ENCODE measurements at regions not wholly inside any gene's neighbourhood (a gene's known extent, or its start where the extent isn't known, plus 50 kb on each side); places are given as distances from the start of the nearest gene placed in this dataset.

DNA sequence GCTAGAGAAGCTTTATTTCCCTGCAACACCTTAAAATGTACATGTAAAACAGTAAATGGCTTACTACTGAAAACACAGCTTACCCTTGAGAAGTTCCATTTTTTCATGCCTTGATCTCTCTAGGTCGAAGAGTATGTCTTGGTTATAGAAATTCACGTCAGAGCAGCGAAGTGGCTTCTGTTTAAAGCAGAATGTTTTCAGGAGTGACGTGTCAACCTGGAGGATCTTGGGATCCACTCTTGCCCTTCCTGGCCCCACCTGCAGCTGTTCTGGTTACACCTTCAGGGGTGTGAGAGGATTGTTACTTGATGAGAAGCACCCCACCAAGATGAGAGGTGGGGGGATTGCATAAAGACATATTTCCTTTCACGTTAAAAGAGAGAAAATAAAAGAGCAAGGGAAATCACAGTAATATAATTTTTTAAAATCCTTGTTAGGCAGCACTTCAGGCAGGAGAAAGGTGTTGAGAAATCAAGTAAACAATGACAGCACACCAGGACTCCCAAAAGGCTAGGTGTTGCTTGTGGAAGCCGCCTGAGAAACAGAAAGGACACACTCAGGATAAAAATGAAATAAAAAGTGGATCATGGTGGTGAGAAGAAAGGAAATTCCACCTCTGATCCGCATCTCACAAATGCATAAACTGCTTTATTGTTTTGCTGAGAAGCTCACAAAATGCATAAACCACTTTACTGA, 149.7 kb downstream of the UNC5CL start:
- no peak overlapping the region for H3K4me3 ChIP-seq
- TF ChIP-seq, protein P1, sequence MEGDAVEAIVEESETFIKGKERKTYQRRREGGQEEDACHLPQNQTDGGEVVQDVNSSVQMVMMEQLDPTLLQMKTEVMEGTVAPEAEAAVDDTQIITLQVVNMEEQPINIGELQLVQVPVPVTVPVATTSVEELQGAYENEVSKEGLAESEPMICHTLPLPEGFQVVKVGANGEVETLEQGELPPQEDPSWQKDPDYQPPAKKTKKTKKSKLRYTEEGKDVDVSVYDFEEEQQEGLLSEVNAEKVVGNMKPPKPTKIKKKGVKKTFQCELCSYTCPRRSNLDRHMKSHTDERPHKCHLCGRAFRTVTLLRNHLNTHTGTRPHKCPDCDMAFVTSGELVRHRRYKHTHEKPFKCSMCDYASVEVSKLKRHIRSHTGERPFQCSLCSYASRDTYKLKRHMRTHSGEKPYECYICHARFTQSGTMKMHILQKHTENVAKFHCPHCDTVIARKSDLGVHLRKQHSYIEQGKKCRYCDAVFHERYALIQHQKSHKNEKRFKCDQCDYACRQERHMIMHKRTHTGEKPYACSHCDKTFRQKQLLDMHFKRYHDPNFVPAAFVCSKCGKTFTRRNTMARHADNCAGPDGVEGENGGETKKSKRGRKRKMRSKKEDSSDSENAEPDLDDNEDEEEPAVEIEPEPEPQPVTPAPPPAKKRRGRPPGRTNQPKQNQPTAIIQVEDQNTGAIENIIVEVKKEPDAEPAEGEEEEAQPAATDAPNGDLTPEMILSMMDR (IDR thresholded peaks at IDR 0.05): no peak
- TF ChIP-seq POLR2AphosphoS5 (IDR thresholded peaks at IDR 0.05): no peak
- DNase-seq (ENCODE audit: extremely low spot score): no peak
- 92% methylated on average over 7 of the region's 7 CpGs for WGBS
- peaks cover 0 to 9% (median 0%) of the 10 kb centered on the region in 4 donors for H3K36me3 ChIP-seq
- no peaks in the 10 kb centered on the region for H3K27me3 ChIP-seq
- H3K9me3 ChIP-seq: no peaks in the 10 kb centered on the region
- intact Hi-C loops (cut with DNase I): no loop called here
- H3K27ac ChIP-seq (replicated peaks in 1 of 4): no peak overlapping the region
- H3K4me1 ChIP-seq: no peaks in the 10 kb centered on the region

DNA sequence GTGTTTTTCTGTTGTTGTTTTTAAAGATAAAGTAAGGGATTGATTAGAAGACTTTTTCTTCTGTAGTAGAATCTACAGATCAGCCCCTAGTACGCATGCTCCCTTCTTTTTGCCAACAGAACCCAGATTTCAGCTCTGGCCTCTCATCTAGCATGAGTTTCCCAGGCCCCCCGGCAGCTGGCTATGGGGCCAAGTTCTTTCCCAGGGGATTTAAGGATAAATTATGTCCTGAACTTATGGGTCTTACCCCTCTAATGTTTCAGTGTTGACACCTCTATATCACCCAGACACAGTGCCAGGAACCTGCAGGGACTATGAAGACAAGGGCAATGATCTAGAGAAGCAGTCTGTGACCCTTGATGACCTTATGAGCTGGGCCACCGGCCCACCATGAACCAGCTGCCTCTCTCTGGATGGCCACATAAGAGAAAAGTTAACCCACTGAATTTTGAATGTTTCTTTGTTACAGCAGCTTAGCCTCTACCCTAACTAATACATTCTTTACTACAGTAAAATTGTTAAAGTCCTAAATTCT, 150.5 kb downstream of the UNC5CL start:
- H3K27ac ChIP-seq (replicated peaks in 1 of 4): no peak overlapping the region
- TF ChIP-seq POLR2AphosphoS5 (IDR thresholded peaks at IDR 0.05) (no peak), POLR2A (IDR thresholded peaks at IDR 0.05; ENCODE audit: low read depth) (no peak), EP300 (IDR thresholded peaks at IDR 0.05) (no peak)
- TF ChIP-seq, protein P1 (IDR thresholded peaks at IDR 0.05): no peak
- no peaks in the 10 kb centered on the region for H3K4me1 ChIP-seq
- no peak overlapping the region for H3K4me3 ChIP-seq
- 63% methylated on average over 3 of the region's 3 CpGs for WGBS
- no peaks in the 10 kb centered on the region for H3K27me3 ChIP-seq
- DNase-seq (ENCODE audit: extremely low spot score): no peak
- intact Hi-C loops (cut with DNase I): no loop called here
- H3K36me3 ChIP-seq: peaks cover 0 to 9% (median 0%) of the 10 kb centered on the region in 4 donors
- H3K9me3 ChIP-seq: no peaks in the 10 kb centered on the region

DNA sequence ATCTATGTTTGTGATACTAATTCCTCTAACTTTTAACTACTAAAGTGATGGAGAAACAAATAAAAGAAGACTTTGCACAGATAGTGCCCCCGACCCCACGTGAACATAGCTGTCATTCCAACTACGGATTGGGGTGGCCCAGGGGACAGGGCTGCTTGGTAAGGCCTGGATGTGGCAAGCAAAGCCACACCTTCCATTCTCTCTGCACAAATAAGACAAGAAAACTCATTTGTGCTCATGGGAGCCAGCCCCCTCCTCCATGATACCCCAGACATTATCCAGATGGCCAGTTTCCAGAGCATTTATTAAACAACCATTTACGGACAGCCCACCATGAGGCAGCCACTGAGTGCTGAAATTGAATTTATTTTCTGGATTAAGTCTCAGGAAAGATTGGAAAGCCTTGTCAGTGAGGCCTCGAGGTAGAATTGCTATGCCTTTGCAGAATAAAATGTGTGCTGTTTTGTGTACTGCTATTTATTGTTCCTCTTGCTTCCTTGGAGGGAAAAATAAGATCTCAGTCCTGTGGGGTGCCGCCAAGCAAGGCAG, 151.2 kb downstream of the UNC5CL start:
- WGBS: 76% methylated on average over 6 of the region's 6 CpGs
- intact Hi-C loops (cut with DNase I): no loop called here

DNA sequence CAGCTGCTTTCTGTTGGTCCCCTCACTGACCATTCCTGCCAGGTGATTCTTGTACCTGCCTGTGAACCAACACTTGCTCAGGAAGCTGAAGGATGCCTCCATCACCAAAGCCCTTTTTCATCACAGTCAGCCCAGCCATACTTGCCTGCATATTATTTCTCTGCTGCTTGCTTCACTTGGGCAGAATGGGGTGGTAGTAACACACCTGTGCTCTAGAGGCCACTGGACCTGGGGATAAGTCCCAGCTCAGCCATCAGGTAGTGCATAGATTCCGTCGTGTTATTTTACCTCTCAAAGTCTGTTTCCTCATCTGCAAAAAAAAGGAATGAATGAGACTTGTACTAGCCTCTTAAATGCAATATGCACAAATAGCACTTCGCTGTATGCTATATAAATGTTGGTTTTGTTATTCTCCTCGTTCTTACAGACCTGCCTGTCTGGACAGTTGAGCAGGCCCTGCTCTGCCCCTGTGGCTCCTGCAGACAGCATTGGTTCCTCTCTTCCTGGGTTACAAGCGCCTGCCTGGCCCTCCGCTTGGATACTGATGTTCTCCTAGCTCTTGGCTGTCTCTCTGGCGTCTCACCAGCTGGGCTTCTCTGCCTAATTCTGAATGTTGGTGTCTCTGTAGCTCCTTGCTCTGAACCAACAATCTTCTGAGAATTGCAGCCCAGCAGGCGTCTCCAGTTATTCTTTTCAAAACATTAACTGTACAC, 151.8 kb downstream of the UNC5CL start:
- WGBS: 84% methylated on average over 8 of the region's 8 CpGs
- H3K27me3 ChIP-seq: no peaks in the 10 kb centered on the region
- intact Hi-C loops (cut with DNase I): no loop called here
- peaks cover 0 to 9% (median 0%) of the 10 kb centered on the region in 4 donors for H3K36me3 ChIP-seq
- peaks cover 0 to 3% (median 0%) of the 10 kb centered on the region in 4 donors for H3K4me1 ChIP-seq
- no peaks in the 10 kb centered on the region for H3K9me3 ChIP-seq
- TF ChIP-seq POLR2A (IDR thresholded peaks at IDR 0.05; ENCODE audit: low read depth) (no peak), EP300 (IDR thresholded peaks at IDR 0.05) (no peak), POLR2AphosphoS5 (IDR thresholded peaks at IDR 0.05) (no peak)
- TF ChIP-seq, protein P1 (IDR thresholded peaks at IDR 0.05): no peak
- H3K27ac ChIP-seq (replicated peaks in 1 of 4): no peak overlapping the region
- no peak for DNase-seq (ENCODE audit: extremely low spot score)
- no peak overlapping the region for H3K4me3 ChIP-seq

More for the DNA sequence above, 151.2 kb downstream of the UNC5CL start:
- H3K36me3 ChIP-seq: peaks cover 0 to 9% (median 0%) of the 10 kb centered on the region in 4 donors
- no peak overlapping the region for H3K4me3 ChIP-seq
- H3K4me1 ChIP-seq: no peaks in the 10 kb centered on the region
- H3K9me3 ChIP-seq: no peaks in the 10 kb centered on the region
- no peak for DNase-seq (ENCODE audit: extremely low spot score)
- H3K27ac ChIP-seq (replicated peaks in 1 of 4): no peak overlapping the region
- no peaks in the 10 kb centered on the region for H3K27me3 ChIP-seq
- TF ChIP-seq, protein P1 (IDR thresholded peaks at IDR 0.05): no peak
- TF ChIP-seq POLR2AphosphoS5 (IDR thresholded peaks at IDR 0.05): no peak
- TF ChIP-seq POLR2A (IDR thresholded peaks at IDR 0.05; ENCODE audit: low read depth): no peak
- TF ChIP-seq EP300 (IDR thresholded peaks at IDR 0.05): no peak
